Activated CD8-positive, alpha-beta memory T cell treated with anti-CD3 and anti-CD28 coated beads, Interleukin-2, amount 50 U/mL, for 48 hours (primary cell): ENCODE measurements at regions not wholly inside any gene's neighbourhood (a gene's known extent, or its start where the extent isn't known, plus 50 kb on each side); places are given as distances from the start of the nearest gene placed in this dataset.

Experiments used
- DNase-seq: peaks from one replicate; pipeline ENCODE4 v3.0.0-alpha.2; 2020

- DNase-seq = no peak
Measured at GRCh38 chr12:38139456-38139855, 177.1 kb upstream of the ALG10B start.

GRCh38 chr12:38141239-38141638 is 175.3 kb upstream of the ALG10B start:
- DNase-seq = no peak

GRCh38 chr12:38141861-38142260 is 174.7 kb upstream of the ALG10B start:
- DNase-seq = no peak

- DNase-seq = no peak
Measured at GRCh38 chr12:38142974-38143373, 173.6 kb upstream of the ALG10B start.

GRCh38 chr12:38144049-38144448 is 172.5 kb upstream of the ALG10B start:
- no peak for DNase-seq

- DNase-seq = no peak
Measured at GRCh38 chr12:38144601-38145436, 171.8 kb upstream of the ALG10B start.

GRCh38 chr12:38149395-38150073 is 167.0 kb upstream of the ALG10B start:
- no peak for DNase-seq

GRCh38 chr12:38151991-38152700 is 164.4 kb upstream of the ALG10B start:
- DNase-seq = no peak

- DNase-seq = no peak
Measured at GRCh38 chr12:38152816-38153736, 163.5 kb upstream of the ALG10B start.

GRCh38 chr12:38153737-38154061 is 162.9 kb upstream of the ALG10B start:
- no peak for DNase-seq

- DNase-seq = no peak
Measured at GRCh38 chr12:38154096-38155019, 162.2 kb upstream of the ALG10B start.

- DNase-seq = no peak
Measured at GRCh38 chr12:38155020-38155395, 161.6 kb upstream of the ALG10B start.

GRCh38 chr12:38155526-38156496 is 160.8 kb upstream of the ALG10B start:
- DNase-seq = no peak

GRCh38 chr12:38156497-38157245 is 159.9 kb upstream of the ALG10B start:
- no peak for DNase-seq

- DNase-seq = no peak
Measured at GRCh38 chr12:38157274-38157932, 159.2 kb upstream of the ALG10B start.

- no peak for DNase-seq
Measured at GRCh38 chr12:38157933-38158401, 158.6 kb upstream of the ALG10B start.

GRCh38 chr12:38158428-38159091 is 158.0 kb upstream of the ALG10B start:
- DNase-seq = no peak

GRCh38 chr12:38159092-38159551 is 157.5 kb upstream of the ALG10B start:
- DNase-seq = no peak
